T-cell (primary cell): ENCODE measurements at regions not wholly inside any gene's neighbourhood (a gene's known extent, or its start where the extent isn't known, plus 50 kb on each side); places are given as distances from the start of the nearest gene placed in this dataset.

Experiments used
- ATAC-seq, 4 experiments: fragments of 200-7000 bp in 3 of 4; fragments of 150-1000 bp in 1 of 4; cut with Tn5 transposase; replicated peaks in 1 of 4; 1 replicate in 3 of 4; 2 replicates in 1 of 4; pipeline ENCODE4 v1.10.0; 2021; ENCODE audit warnings: moderate library complexity in 3 of 4, mild to moderate bottlenecking in 2 of 4, moderate number of reproducible peaks in 1 of 4
- CTCF ChIA-PET, 2 donors: fragments of 300-600 bp; sonication (Branson Sonifier 250); formaldehyde crosslinking; loops; one replicate each; lab custom pipeline; 2022; ENCODE audit warnings: antibody characterized with exemption in 2 of 2; lab: Charles Lee
- POLR2A ChIA-PET, 2 donors: fragments of 300-600 bp; sonication (Branson Sonifier 250); formaldehyde crosslinking; loops; one replicate each; lab custom pipeline; 2022; ENCODE audit warnings: antibody characterized with exemption in 2 of 2; lab: Charles Lee
- DNase-seq, 35 experiments: peaks; one replicate each; pipeline versions ENCODE4 v3.0.0 to v3.0.0-alpha.2; 2013 to 2023
- H3K27ac ChIP-seq: one replicate; pipeline ENCODE4 v1.5.1; 2013; ENCODE audit warnings: low read length
- H3K27me3 ChIP-seq, 2 experiments: replicated peaks in 1 of 2; 1 replicate in 1 of 2; 2 replicates in 1 of 2; pipeline versions ENCODE4 v1.6.1 to v1.7.0; 2013; ENCODE audit warnings: low read length in 1 of 2, mixed read lengths in 1 of 2; ENCODE audit not compliant: control insufficient read depth in 2 of 2, insufficient read depth in 2 of 2; ENCODE audit errors: extremely low read depth in 1 of 2
- H3K36me3 ChIP-seq, 2 donors: 1 replicate in 1 of 2; 2 replicates in 1 of 2; pipeline versions ENCODE4 v1.6.1 to v1.7.0; 2013; ENCODE audit warnings: low read length in 1 of 2; ENCODE audit not compliant: control insufficient read depth in 2 of 2, insufficient read depth in 1 of 2; ENCODE audit errors: extremely low read depth in 1 of 2
- H3K4me1 ChIP-seq, 2 experiments: 1 replicate in 1 of 2; 2 replicates in 1 of 2; pipeline versions ENCODE4 v1.6.1 to v1.7.0; 2013; ENCODE audit warnings: low read length in 2 of 2, mixed read lengths in 1 of 2; ENCODE audit not compliant: insufficient read depth in 2 of 2, control insufficient read depth in 1 of 2; ENCODE audit errors: extremely low read depth in 1 of 2
- H3K4me3 ChIP-seq, 2 donors: 1 replicate in 1 of 2; 2 replicates in 1 of 2; pipeline versions ENCODE4 v1.5.1 to v1.7.0; 2013; ENCODE audit warnings: mild to moderate bottlenecking in 2 of 2, low read length in 1 of 2, moderate library complexity in 1 of 2; ENCODE audit not compliant: control insufficient read depth in 1 of 2; ENCODE audit errors: extremely low read depth in 1 of 2
- H3K9me3 ChIP-seq: 2 replicates; pipeline ENCODE4 v1.7.0; 2013
- H3K27ac Mint-ChIP-seq, 2 donors: one replicate each; pipeline ENCODE4 v1.8.0; 2020 to 2021; ENCODE audit warnings: mild to moderate bottlenecking in 2 of 2, mixed read lengths in 2 of 2
- H3K27me3 Mint-ChIP-seq, 2 donors: one replicate each; pipeline ENCODE4 v1.8.0; 2021 to 2022; ENCODE audit warnings: mixed read lengths in 2 of 2
- H3K36me3 Mint-ChIP-seq: one replicate; pipeline ENCODE4 v1.8.0; 2021; ENCODE audit warnings: mixed read lengths
- H3K4me1 Mint-ChIP-seq, 3 donors: one replicate each; pipeline ENCODE4 v1.8.0; 2020 to 2022; ENCODE audit warnings: mixed read lengths in 3 of 3, mild to moderate bottlenecking in 1 of 3
- H3K4me3 Mint-ChIP-seq, 3 donors: one replicate each; pipeline ENCODE4 v1.8.0; 2020 to 2022; ENCODE audit warnings: mild to moderate bottlenecking in 3 of 3, mixed read lengths in 3 of 3, moderate library complexity in 3 of 3
- H3K9me3 Mint-ChIP-seq, 3 donors: one replicate each; pipeline ENCODE4 v1.8.0; 2020 to 2022; ENCODE audit warnings: mixed read lengths in 3 of 3
- WGBS: methylation state at CpG from one replicate; pipeline ENCODE4 v1.1.5; 2013; ENCODE audit warnings: missing lambda C conversion rate; ENCODE audit not compliant: insufficient coverage; 5-methylcytosine and 5-hydroxymethylcytosine counted together

DNA sequence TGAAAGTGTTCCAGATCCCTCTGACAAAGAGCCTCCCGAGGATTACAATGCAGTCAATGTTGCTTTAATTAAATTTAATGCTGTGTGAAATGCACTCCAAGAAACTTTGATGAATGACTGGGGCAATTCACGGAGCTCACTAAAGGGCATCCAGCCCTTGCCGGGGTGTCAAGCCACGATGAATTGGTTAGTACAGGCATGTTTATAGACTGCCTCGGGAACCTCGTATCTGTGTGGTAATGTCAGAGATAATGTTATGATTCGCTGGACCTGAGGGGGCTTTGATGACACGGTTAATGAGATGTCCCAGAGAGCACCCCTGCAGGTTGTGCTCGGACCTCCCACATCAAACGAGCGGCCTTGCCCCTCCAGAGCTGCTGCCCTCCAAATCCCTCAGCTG is 428.8 kb downstream of the NKX6-1 start:
- H3K9me3 Mint-ChIP-seq = peaks cover 2 to 9% (median 6%) of the 10 kb centered on the region in 3 donors
- no peak overlapping the region for H3K27ac Mint-ChIP-seq
- ATAC-seq = no peak
- peaks cover 3% of the 10 kb centered on the region in 2 donors for H3K27me3 Mint-ChIP-seq
- H3K4me3 Mint-ChIP-seq = no peak overlapping the region
- no peak overlapping the region for H3K27ac ChIP-seq
- no peaks in the 10 kb centered on the region for H3K9me3 ChIP-seq
- H3K36me3 Mint-ChIP-seq = no peaks in the 10 kb centered on the region
- H3K4me3 ChIP-seq = no peak overlapping the region
- WGBS = 55% methylated on average over 5 of the region's 11 CpGs
- H3K4me1 Mint-ChIP-seq = no peaks in the 10 kb centered on the region
- DNase-seq = no peak
- POLR2A ChIA-PET = no interaction called here
- H3K36me3 ChIP-seq = no peaks in the 10 kb centered on the region
- peaks cover 0 to 3% of the 10 kb centered on the region in 2 experiments for H3K27me3 ChIP-seq
- no peaks in the 10 kb centered on the region for H3K4me1 ChIP-seq
- CTCF ChIA-PET = no interaction called here

DNA sequence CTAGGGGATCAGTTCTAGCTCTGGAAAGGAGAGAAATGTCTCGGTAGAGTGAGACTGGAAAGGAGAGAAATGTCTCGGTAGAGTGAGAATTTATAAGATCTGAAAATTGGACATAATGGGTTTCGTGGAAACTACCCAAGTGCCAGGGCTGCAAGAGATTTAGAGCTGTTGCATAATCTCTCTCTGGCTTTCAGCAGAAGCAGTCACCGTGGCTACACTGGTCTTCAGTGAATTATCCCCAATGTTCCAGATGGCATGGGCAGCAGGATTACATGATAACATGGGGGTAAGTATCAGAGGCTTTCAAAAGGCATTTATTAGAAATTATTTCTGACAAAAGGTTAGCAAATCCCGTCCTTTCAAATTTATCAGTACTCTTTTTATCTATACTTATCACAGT is 435.5 kb downstream of the NKX6-1 start:
- no peak overlapping the region for H3K4me3 Mint-ChIP-seq
- H3K27ac Mint-ChIP-seq = no peak overlapping the region

DNA sequence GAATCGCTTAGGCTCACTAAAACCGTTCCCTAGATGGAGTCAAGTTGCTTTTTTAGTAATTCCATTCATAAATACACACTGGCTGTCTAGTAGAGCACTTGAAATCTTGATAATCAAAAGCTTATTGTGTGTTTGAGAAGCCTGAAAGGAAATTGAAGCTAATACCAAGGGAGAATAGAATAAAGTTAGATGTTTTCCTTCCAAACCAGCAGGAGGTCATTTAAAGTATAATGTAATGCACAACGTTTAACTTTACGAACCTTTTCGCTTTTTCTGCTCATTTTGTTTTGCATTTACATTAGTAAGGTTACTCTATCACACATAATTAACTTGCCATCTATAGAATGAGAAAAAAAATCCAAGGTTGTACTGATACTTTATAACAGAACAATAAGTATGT is 440.9 kb downstream of the NKX6-1 start:
- POLR2A ChIA-PET = no interaction called here
- Mint-ChIP-seq H3K9me3 (peaks cover 4 to 13% (median 10%) of the 10 kb centered on the region in 3 donors), H3K36me3 (no peaks in the 10 kb centered on the region), H3K4me3 (no peak overlapping the region), H3K27ac (no peak overlapping the region), H3K27me3 (no peaks in the 10 kb centered on the region), H3K4me1 (no peaks in the 10 kb centered on the region)
- WGBS = no CpG with 5 or more reads among the region's 5 CpGs
- Histone ChIP-seq H3K27me3 (no peaks in the 10 kb centered on the region), H3K4me1 (no peaks in the 10 kb centered on the region), H3K27ac (no peak overlapping the region), H3K9me3 (no peaks in the 10 kb centered on the region), H3K4me3 (no peak overlapping the region), H3K36me3 (no peaks in the 10 kb centered on the region)
- DNase-seq = no peak
- CTCF ChIA-PET = no interaction called here
- ATAC-seq = no peak

More for the DNA sequence above, 435.5 kb downstream of the NKX6-1 start:
- H3K4me1 Mint-ChIP-seq = no peaks in the 10 kb centered on the region
- H3K9me3 Mint-ChIP-seq = peaks cover 2 to 9% (median 7%) of the 10 kb centered on the region in 3 donors
- ChIA-PET CTCF (no interaction called here), POLR2A (no interaction called here)
- Histone ChIP-seq H3K9me3 (no peaks in the 10 kb centered on the region), H3K36me3 (no peaks in the 10 kb centered on the region), H3K4me3 (no peak overlapping the region), H3K27ac (no peak overlapping the region), H3K27me3 (no peaks in the 10 kb centered on the region), H3K4me1 (no peaks in the 10 kb centered on the region)
- WGBS = 80% methylated on average over 3 of the region's 5 CpGs
- no peaks in the 10 kb centered on the region for H3K36me3 Mint-ChIP-seq
- ATAC-seq = no peak
- H3K27me3 Mint-ChIP-seq = no peaks in the 10 kb centered on the region
- DNase-seq = no peak

DNA sequence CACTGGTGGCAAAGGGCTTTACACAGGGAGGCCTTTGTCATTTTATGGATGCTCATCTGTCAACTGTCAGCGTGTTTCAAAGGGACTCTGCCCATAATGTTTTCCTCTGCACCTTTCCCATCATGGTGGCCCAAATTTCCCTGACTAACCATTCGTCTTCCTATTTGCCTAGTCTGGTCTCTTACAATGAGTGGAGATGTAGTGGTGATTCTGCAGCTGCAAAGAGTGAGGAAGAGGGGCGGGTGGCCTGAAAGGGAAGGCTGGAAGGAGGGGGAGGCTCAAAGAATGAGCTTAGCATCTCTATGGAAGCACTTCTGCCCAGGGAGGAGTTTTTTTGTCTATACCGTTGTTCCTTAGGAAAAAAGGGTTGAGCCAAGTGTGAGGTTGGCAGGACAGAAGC is 447.5 kb downstream of the NKX6-1 start:
- ATAC-seq = no peak
- H3K4me1 Mint-ChIP-seq = no peaks in the 10 kb centered on the region
- DNase-seq = no peak
- Histone ChIP-seq H3K4me1 (no peaks in the 10 kb centered on the region), H3K4me3 (no peak overlapping the region), H3K36me3 (no peaks in the 10 kb centered on the region), H3K27ac (no peak overlapping the region), H3K27me3 (no peaks in the 10 kb centered on the region), H3K9me3 (no peaks in the 10 kb centered on the region)
- CTCF ChIA-PET = no interaction called here
- 64% methylated on average over 1 of the region's 4 CpGs for WGBS
- no peak overlapping the region for H3K4me3 Mint-ChIP-seq
- H3K36me3 Mint-ChIP-seq = no peaks in the 10 kb centered on the region
- POLR2A ChIA-PET = no interaction called here
- H3K27me3 Mint-ChIP-seq = no peaks in the 10 kb centered on the region
- no peak overlapping the region for H3K27ac Mint-ChIP-seq
- peaks cover 0 to 5% (median 3%) of the 10 kb centered on the region in 3 donors for H3K9me3 Mint-ChIP-seq

DNA sequence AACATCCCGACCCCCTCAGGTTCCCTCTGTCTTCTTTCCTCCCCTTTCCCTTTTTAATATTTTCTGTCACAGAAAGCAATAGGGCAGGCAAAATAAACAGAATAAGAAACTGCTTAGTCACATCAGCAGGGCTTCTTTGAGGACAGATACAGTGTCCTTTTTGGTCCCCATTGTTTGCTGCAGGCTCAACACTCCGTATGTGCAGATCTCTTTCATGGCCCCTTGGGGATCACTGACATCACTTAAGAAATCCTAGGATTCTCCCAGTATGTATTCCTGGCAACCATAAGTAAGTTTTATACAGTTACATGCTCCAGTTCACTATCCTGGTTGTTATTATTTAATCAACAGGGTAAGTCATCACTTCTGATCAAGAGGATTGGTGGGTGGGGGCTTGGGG is 448.0 kb downstream of the NKX6-1 start:
- Mint-ChIP-seq H3K27me3 (no peaks in the 10 kb centered on the region), H3K9me3 (peaks cover 0 to 3% (median 2%) of the 10 kb centered on the region in 3 donors), H3K4me3 (no peak overlapping the region), H3K27ac (no peak overlapping the region), H3K4me1 (no peaks in the 10 kb centered on the region), H3K36me3 (no peaks in the 10 kb centered on the region)
- no peaks in the 10 kb centered on the region for H3K36me3 ChIP-seq
- no peak overlapping the region for H3K27ac ChIP-seq
- ATAC-seq (no peak), DNase-seq (no peak)
- H3K27me3 ChIP-seq = no peaks in the 10 kb centered on the region
- CTCF ChIA-PET = no interaction called here
- no peaks in the 10 kb centered on the region for H3K4me1 ChIP-seq
- 63% methylated on average over 2 of the region's 2 CpGs for WGBS
- no peaks in the 10 kb centered on the region for H3K9me3 ChIP-seq
- POLR2A ChIA-PET = no interaction called here
- no peak overlapping the region for H3K4me3 ChIP-seq

DNA sequence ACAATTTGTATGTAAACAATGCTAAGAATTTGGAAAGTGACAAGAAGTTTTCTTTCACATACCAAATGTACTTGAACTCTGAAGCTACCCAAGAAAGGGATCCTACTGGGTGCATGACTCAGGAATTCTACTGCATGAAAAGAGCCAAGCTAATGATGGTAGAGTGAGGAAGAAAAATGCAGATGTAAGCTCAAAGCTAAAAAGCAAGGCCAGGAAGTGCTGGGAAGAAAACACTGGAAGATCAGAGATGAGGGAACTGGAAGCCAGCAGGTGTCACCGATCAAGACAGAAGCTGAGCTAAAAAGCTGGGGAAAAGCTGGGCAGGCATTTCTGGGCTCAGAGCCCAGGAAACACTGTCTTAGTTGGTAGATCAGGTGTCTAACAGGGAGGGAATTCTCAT is 449.1 kb downstream of the NKX6-1 start:
- POLR2A ChIA-PET = no interaction called here
- no peak overlapping the region for H3K4me3 ChIP-seq
- Mint-ChIP-seq H3K36me3 (no peaks in the 10 kb centered on the region), H3K4me1 (no peaks in the 10 kb centered on the region), H3K27ac (no peak overlapping the region), H3K4me3 (no peak overlapping the region), H3K9me3 (peaks cover 0 to 2% (median 0%) of the 10 kb centered on the region in 3 donors), H3K27me3 (no peaks in the 10 kb centered on the region)
- H3K36me3 ChIP-seq = no peaks in the 10 kb centered on the region
- ATAC-seq (no peak), DNase-seq (no peak)
- WGBS = 40% methylated on average over 1 of the region's 1 CpG
- H3K27ac ChIP-seq = no peak overlapping the region
- CTCF ChIA-PET = no interaction called here
- no peaks in the 10 kb centered on the region for H3K9me3 ChIP-seq
- H3K4me1 ChIP-seq = no peaks in the 10 kb centered on the region
- no peaks in the 10 kb centered on the region for H3K27me3 ChIP-seq

DNA sequence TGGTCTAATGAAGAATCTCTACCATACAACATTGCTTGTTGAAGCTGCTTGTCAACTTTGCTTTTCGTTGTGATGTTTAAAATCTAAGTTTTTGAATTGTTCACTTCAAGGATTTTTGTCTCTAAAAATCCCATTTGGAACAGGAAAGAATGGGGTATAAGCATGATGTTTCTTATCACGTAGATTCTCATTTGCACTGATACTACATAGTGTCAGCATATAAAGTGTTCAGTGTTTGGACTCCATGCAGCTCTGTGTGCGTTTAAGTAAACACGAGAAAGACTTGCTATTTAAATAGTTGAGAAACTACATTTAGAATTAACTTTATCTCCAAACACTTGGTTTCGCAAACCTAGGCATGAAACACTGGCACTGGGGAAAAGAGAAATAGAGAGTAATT is 452.5 kb downstream of the NKX6-1 start:
- H3K4me1 ChIP-seq = no peaks in the 10 kb centered on the region
- Mint-ChIP-seq H3K4me1 (no peaks in the 10 kb centered on the region), H3K27me3 (no peaks in the 10 kb centered on the region), H3K27ac (no peak overlapping the region), H3K9me3 (no peaks in the 10 kb centered on the region), H3K36me3 (no peaks in the 10 kb centered on the region), H3K4me3 (no peak overlapping the region)
- H3K4me3 ChIP-seq = no peak overlapping the region
- no peak for DNase-seq
- no peak overlapping the region for H3K27ac ChIP-seq
- ChIA-PET POLR2A (no interaction called here), CTCF (no interaction called here)
- H3K36me3 ChIP-seq = no peaks in the 10 kb centered on the region
- no peak for ATAC-seq
- H3K27me3 ChIP-seq = no peaks in the 10 kb centered on the region
- whole genome bisulfite sequencing = no CpG with 5 or more reads among the region's 5 CpGs
- no peaks in the 10 kb centered on the region for H3K9me3 ChIP-seq
